LNCAP (cell line): ENCODE measurements at regions not wholly inside any gene's neighbourhood (a gene's known extent, or its start where the extent isn't known, plus 50 kb on each side); places are given as distances from the start of the nearest gene placed in this dataset.

Experiments used
- CTCF ChIP-seq: fragments of 450-650 bp; IDR thresholded peaks from 2 replicates; pipeline ENCODE4 v1.5.1; 2017; ENCODE audit warnings: mild to moderate bottlenecking

GRCh38 chr22:48100685-48101417, 1338.4 kb downstream of the TBC1D22A start:
- TF ChIP-seq CTCF = no peak

- no peak for TF ChIP-seq CTCF
Observed at GRCh38 chr22:48099671-48100070, 1337.2 kb downstream of the TBC1D22A start.

- no peak for TF ChIP-seq CTCF
Observed at GRCh38 chr22:48099251-48099650, 1336.8 kb downstream of the TBC1D22A start.

- TF ChIP-seq CTCF = no peak
Observed at GRCh38 chr22:48098921-48099245, 1336.4 kb downstream of the TBC1D22A start.

- no peak for TF ChIP-seq CTCF
Observed at GRCh38 chr22:48098243-48098920, 1335.9 kb downstream of the TBC1D22A start.

GRCh38 chr22:48097723-48098122, 1335.3 kb downstream of the TBC1D22A start:
- no peak for TF ChIP-seq CTCF

- TF ChIP-seq CTCF = no peak
Observed at GRCh38 chr22:48096851-48097665, 1334.6 kb downstream of the TBC1D22A start.
